ENCODE measurements at regions not wholly inside any gene's neighbourhood (a gene's known extent, or its start where the extent isn't known, plus 50 kb on each side); places are given as distances from the start of the nearest gene placed in this dataset.

DNA sequence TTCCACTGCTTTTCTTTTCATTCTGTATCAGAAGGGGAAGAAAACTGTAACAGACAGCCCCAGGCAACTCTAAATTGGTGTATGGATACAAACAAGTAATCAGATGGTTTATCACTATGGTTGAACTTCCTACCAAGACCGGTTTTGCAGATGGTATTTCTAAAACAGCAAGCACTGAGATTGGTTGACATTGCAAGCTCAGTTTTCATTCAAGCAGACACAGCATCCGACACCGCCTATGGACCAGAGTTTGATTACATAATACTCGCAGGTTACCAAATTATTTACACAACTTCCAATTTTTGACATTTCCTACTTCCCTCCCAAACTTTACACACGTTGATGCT, 209.9 kb downstream of the ALDH8A1 start (continued):
- TF ChIP-seq, protein P1, sequence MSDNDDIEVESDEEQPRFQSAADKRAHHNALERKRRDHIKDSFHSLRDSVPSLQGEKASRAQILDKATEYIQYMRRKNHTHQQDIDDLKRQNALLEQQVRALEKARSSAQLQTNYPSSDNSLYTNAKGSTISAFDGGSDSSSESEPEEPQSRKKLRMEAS (IDR thresholded peaks at IDR 0.05): no peak
- TF ChIP-seq EZH2 (IDR thresholded peaks at IDR 0.05; ENCODE audit: low read depth, low read length, severe bottlenecking): no peak
